ENCODE measurements at regions not wholly inside any gene's neighbourhood (a gene's known extent, or its start where the extent isn't known, plus 50 kb on each side); places are given as distances from the start of the nearest gene placed in this dataset.

DNA sequence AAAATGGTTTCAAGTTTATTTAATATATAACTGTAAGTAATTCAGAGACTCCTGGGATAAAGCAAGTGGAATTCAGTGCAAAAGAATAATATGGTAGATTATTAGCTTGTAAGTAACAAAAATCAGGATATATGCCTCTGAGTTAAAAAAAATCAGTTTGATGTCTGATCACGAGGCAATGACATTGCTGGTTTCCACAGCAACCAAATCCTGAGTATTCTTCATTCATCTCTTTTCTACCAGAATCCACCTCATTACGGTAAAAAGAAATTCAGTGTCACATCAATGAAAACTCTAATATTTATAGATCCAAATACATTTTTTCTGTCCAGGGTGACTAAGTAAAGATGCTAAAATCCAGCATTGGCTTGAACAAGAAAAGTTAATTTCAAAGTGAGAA, 642.3 kb upstream of the TMPRSS15 start:
- TF ChIP-seq, protein P1, sequence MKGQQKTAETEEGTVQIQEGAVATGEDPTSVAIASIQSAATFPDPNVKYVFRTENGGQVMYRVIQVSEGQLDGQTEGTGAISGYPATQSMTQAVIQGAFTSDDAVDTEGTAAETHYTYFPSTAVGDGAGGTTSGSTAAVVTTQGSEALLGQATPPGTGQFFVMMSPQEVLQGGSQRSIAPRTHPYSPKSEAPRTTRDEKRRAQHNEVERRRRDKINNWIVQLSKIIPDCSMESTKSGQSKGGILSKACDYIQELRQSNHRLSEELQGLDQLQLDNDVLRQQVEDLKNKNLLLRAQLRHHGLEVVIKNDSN (IDR thresholded peaks at IDR 0.05) = no peak
- TF ChIP-seq ZBTB7A (IDR thresholded peaks at IDR 0.05; ENCODE audit: low read depth) (no peak), TEAD4 (IDR thresholded peaks at IDR 0.05) (no peak), NFIC (IDR thresholded peaks at IDR 0.05) (no peak), YY1 (IDR thresholded peaks at IDR 0.05; ENCODE audit: low read depth) (no peak), TCF12 (IDR thresholded peaks at IDR 0.05; ENCODE audit: low read depth) (no peak), EP300 (IDR thresholded peaks at IDR 0.05; ENCODE audit: borderline replicate concordance) (no peak), RAD21 (IDR thresholded peaks at IDR 0.05; ENCODE audit: low read depth) (no peak), EGR1 (IDR thresholded peaks at IDR 0.05) (no peak), CREB1 (IDR thresholded peaks at IDR 0.05; ENCODE audit: low read depth) (no peak), FOXM1 (IDR thresholded peaks at IDR 0.05; ENCODE audit: borderline replicate concordance, low read depth) (no peak), CEBPB (IDR thresholded peaks at IDR 0.05) (no peak), TAF1 (IDR thresholded peaks at IDR 0.05; ENCODE audit: low read depth) (no peak)
- TF ChIP-seq, protein P2, sequence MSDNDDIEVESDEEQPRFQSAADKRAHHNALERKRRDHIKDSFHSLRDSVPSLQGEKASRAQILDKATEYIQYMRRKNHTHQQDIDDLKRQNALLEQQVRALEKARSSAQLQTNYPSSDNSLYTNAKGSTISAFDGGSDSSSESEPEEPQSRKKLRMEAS (IDR thresholded peaks at IDR 0.05) = no peak
- TF ChIP-seq, protein P3, sequence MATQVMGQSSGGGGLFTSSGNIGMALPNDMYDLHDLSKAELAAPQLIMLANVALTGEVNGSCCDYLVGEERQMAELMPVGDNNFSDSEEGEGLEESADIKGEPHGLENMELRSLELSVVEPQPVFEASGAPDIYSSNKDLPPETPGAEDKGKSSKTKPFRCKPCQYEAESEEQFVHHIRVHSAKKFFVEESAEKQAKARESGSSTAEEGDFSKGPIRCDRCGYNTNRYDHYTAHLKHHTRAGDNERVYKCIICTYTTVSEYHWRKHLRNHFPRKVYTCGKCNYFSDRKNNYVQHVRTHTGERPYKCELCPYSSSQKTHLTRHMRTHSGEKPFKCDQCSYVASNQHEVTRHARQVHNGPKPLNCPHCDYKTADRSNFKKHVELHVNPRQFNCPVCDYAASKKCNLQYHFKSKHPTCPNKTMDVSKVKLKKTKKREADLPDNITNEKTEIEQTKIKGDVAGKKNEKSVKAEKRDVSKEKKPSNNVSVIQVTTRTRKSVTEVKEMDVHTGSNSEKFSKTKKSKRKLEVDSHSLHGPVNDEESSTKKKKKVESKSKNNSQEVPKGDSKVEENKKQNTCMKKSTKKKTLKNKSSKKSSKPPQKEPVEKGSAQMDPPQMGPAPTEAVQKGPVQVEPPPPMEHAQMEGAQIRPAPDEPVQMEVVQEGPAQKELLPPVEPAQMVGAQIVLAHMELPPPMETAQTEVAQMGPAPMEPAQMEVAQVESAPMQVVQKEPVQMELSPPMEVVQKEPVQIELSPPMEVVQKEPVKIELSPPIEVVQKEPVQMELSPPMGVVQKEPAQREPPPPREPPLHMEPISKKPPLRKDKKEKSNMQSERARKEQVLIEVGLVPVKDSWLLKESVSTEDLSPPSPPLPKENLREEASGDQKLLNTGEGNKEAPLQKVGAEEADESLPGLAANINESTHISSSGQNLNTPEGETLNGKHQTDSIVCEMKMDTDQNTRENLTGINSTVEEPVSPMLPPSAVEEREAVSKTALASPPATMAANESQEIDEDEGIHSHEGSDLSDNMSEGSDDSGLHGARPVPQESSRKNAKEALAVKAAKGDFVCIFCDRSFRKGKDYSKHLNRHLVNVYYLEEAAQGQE (IDR thresholded peaks at IDR 0.05; ENCODE audit: low read depth) = no peak

DNA sequence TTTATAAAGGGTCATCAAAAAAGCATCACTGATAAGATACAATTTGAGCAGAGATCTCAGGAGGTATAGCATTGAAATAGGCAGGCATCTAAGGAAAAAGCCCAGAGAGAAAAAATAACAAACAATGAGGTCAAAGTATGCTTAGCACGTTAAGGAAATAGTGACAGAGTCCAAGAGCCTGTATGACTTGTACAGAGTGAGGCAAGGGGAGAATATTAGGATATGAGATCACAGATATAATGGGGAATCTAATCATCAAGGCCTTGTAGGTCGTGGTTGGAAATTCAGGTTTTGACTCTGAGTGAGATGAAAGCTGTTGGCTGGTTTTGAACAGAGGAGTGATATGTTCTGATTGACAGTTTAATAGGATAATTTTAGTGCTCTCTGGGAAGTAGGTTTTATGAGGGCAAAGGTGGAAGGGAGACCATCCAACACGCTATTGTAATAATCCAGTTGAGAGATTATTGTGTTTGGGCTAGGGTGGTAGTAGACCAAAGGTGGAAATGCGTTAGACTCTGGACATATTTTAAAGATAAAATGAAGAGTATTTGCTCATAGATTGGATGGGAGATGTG, 644.6 kb upstream of the TMPRSS15 start:
- TF ChIP-seq EP300 (IDR thresholded peaks at IDR 0.05; ENCODE audit: borderline replicate concordance) (no peak), ZBTB7A (IDR thresholded peaks at IDR 0.05; ENCODE audit: low read depth) (no peak), CEBPB (IDR thresholded peaks at IDR 0.05) (no peak), NFIC (IDR thresholded peaks at IDR 0.05) (no peak), TAF1 (IDR thresholded peaks at IDR 0.05; ENCODE audit: low read depth) (no peak), TCF12 (IDR thresholded peaks at IDR 0.05; ENCODE audit: low read depth) (no peak), YY1 (IDR thresholded peaks at IDR 0.05; ENCODE audit: low read depth) (no peak), RAD21 (IDR thresholded peaks at IDR 0.05; ENCODE audit: low read depth) (no peak), EGR1 (IDR thresholded peaks at IDR 0.05) (no peak), CREB1 (IDR thresholded peaks at IDR 0.05; ENCODE audit: low read depth) (no peak), FOXM1 (IDR thresholded peaks at IDR 0.05; ENCODE audit: borderline replicate concordance, low read depth) (no peak), TEAD4 (IDR thresholded peaks at IDR 0.05) (no peak)
- TF ChIP-seq, protein P1 (IDR thresholded peaks at IDR 0.05) = no peak
- TF ChIP-seq, protein P2 (IDR thresholded peaks at IDR 0.05) = no peak

DNA sequence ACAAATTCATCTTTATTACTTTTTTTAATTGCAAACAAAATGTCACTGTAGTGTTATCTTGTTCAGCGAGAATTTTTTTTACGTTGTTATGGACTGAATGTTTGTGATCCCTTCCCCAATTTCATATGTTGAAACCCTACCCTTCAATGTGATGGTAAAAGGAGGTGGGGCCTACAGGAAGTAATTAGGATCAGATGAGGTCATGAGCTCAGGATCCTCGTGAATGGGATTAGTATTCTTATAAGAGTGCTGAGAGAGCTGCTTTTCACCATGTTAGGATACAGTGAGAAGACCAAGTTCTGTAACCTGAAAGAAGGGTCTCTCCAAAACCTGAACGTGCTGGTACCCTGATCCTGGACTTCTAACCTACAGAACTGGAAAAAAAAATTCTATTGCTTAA, 646.0 kb upstream of the TMPRSS15 start:
- no peak for TF ChIP-seq RAD21 (IDR thresholded peaks at IDR 0.05; ENCODE audit: low read depth)
- no peak for TF ChIP-seq EGR1 (IDR thresholded peaks at IDR 0.05)
- TF ChIP-seq ZBTB7A (IDR thresholded peaks at IDR 0.05; ENCODE audit: low read depth) = no peak
- TF ChIP-seq FOXM1 (IDR thresholded peaks at IDR 0.05; ENCODE audit: borderline replicate concordance, low read depth) = no peak
- no peak for TF ChIP-seq CEBPB (IDR thresholded peaks at IDR 0.05)
- no peak for TF ChIP-seq TAF1 (IDR thresholded peaks at IDR 0.05; ENCODE audit: low read depth)
- TF ChIP-seq, protein P1 (IDR thresholded peaks at IDR 0.05) = no peak
- TF ChIP-seq, protein P3 (IDR thresholded peaks at IDR 0.05; ENCODE audit: low read depth) = no peak
- no peak for TF ChIP-seq CREB1 (IDR thresholded peaks at IDR 0.05; ENCODE audit: low read depth)
- TF ChIP-seq, protein P2 (IDR thresholded peaks at IDR 0.05) = no peak
- no peak for TF ChIP-seq YY1 (IDR thresholded peaks at IDR 0.05; ENCODE audit: low read depth)
- TF ChIP-seq TEAD4 (IDR thresholded peaks at IDR 0.05) = no peak
- TF ChIP-seq NFIC (IDR thresholded peaks at IDR 0.05) = no peak
- TF ChIP-seq EP300 (IDR thresholded peaks at IDR 0.05; ENCODE audit: borderline replicate concordance) = no peak
- no peak for TF ChIP-seq TCF12 (IDR thresholded peaks at IDR 0.05; ENCODE audit: low read depth)

DNA sequence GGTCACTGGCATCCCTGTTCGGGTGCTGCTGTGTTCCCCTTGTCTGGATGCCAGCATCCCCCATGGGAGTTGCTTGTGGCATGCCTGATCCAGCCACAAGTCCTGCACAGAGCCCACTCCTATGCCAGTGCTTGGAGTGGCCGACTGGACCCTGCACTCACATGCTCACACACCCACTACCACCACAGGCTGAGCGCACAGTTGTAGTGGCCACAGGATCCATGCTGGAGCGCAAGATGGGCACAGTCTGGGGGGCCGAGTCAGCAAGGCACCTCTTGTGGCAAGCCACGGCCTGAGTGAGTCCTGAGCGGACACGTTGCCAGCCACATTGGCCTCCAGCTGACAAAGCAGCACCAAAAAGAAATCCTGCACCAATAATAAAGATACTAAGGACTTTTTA, 661.6 kb upstream of the TMPRSS15 start:
- TF ChIP-seq CEBPB (IDR thresholded peaks at IDR 0.05) = no peak
- no peak for TF ChIP-seq TAF1 (IDR thresholded peaks at IDR 0.05; ENCODE audit: low read depth)
- TF ChIP-seq, protein P3 (IDR thresholded peaks at IDR 0.05; ENCODE audit: low read depth) = no peak
- TF ChIP-seq YY1 (IDR thresholded peaks at IDR 0.05; ENCODE audit: low read depth) = no peak
- TF ChIP-seq TEAD4 (IDR thresholded peaks at IDR 0.05) = no peak
- TF ChIP-seq EP300 (IDR thresholded peaks at IDR 0.05; ENCODE audit: borderline replicate concordance) = no peak
- no peak for TF ChIP-seq CREB1 (IDR thresholded peaks at IDR 0.05; ENCODE audit: low read depth)
- TF ChIP-seq, protein P1 (IDR thresholded peaks at IDR 0.05) = no peak
- no peak for TF ChIP-seq TCF12 (IDR thresholded peaks at IDR 0.05; ENCODE audit: low read depth)
- TF ChIP-seq, protein P2 (IDR thresholded peaks at IDR 0.05) = no peak
- TF ChIP-seq EGR1 (IDR thresholded peaks at IDR 0.05) = no peak
- TF ChIP-seq ZBTB7A (IDR thresholded peaks at IDR 0.05; ENCODE audit: low read depth) = no peak
- TF ChIP-seq FOXM1 (IDR thresholded peaks at IDR 0.05; ENCODE audit: borderline replicate concordance, low read depth) = no peak
- TF ChIP-seq NFIC (IDR thresholded peaks at IDR 0.05) = no peak
- TF ChIP-seq RAD21 (IDR thresholded peaks at IDR 0.05; ENCODE audit: low read depth) = no peak
